Cerebellar nuclear complex (tissue), 1 donor: ENCODE measurements at regions not wholly inside any gene's neighbourhood (a gene's known extent, or its start where the extent isn't known, plus 50 kb on each side); places are given as distances from the start of the nearest gene placed in this dataset.
"Not testable (repeated sequence)": the region's sequence is repeated elsewhere in the genome, so short reads cannot be mapped to it uniquely, and the experiment has no call there.

Experiments used
- DNase-seq, 2 experiments: peaks; one replicate each; lab custom pipeline; 2025; lab: John Stamatoyannopoulos, UW

GRCh38 chr12:124218650-124219049 lies 76.2 kb upstream of the RFLNA start:
- not testable (repeated sequence) for DNase-seq

- no peak for DNase-seq
Observed at GRCh38 chr12:124222368-124223245, 72.3 kb upstream of the RFLNA start.

- not testable (repeated sequence) for DNase-seq
Observed at GRCh38 chr12:124223733-124224138, 71.2 kb upstream of the RFLNA start.

- no peak for DNase-seq
Observed at GRCh38 chr12:124224535-124225110, 70.3 kb upstream of the RFLNA start.

GRCh38 chr12:124225730-124226129 lies 69.2 kb upstream of the RFLNA start:
- DNase-seq: no peak

GRCh38 chr12:124227951-124228711 lies 66.8 kb upstream of the RFLNA start:
- DNase-seq: no peak

GRCh38 chr12:124229520-124229919 lies 65.4 kb upstream of the RFLNA start:
- no peak for DNase-seq

- no peak for DNase-seq
Observed at GRCh38 chr12:124230117-124230757, 64.7 kb upstream of the RFLNA start.

GRCh38 chr12:124230789-124231188 lies 64.1 kb upstream of the RFLNA start:
- no peak for DNase-seq

GRCh38 chr12:124231980-124232653 lies 62.8 kb upstream of the RFLNA start:
- no peak for DNase-seq

GRCh38 chr12:124232654-124232987 lies 62.3 kb upstream of the RFLNA start:
- no peak for DNase-seq

GRCh38 chr12:124233041-124233796 lies 61.7 kb upstream of the RFLNA start:
- no peak for DNase-seq

- DNase-seq: no peak
Observed at GRCh38 chr12:124233846-124234640, 60.9 kb upstream of the RFLNA start.

GRCh38 chr12:124236625-124237031 lies 58.3 kb upstream of the RFLNA start:
- no peak for DNase-seq

- no peak for DNase-seq
Observed at GRCh38 chr12:124238886-124239285, 56.0 kb upstream of the RFLNA start.

- DNase-seq: no peak
Observed at GRCh38 chr12:124240493-124240892, 54.4 kb upstream of the RFLNA start.

- DNase-seq: no peak
Observed at GRCh38 chr12:124241776-124242528, 52.9 kb upstream of the RFLNA start.

GRCh38 chr12:124242529-124243065 lies 52.3 kb upstream of the RFLNA start:
- DNase-seq: no peak

GRCh38 chr12:124243936-124244335 lies 51.0 kb upstream of the RFLNA start:
- no peak for DNase-seq
